GM12892 (cell line): ENCODE measurements at regions not wholly inside any gene's neighbourhood (a gene's known extent, or its start where the extent isn't known, plus 50 kb on each side); places are given as distances from the start of the nearest gene placed in this dataset.

ENCODE experiments used
- POLR2A ChIP-seq: IDR thresholded peaks from 2 replicates; pipeline ENCODE4 v1.6.1; 2011; ENCODE audit warnings: low read depth, low read length, control low read depth
- POLR2AphosphoS5 ChIP-seq: IDR thresholded peaks from 2 replicates; pipeline ENCODE4 v1.6.1; 2011; ENCODE audit warnings: low read depth, low read length, control low read depth

- no peak for TF ChIP-seq POLR2A
- no peak for TF ChIP-seq POLR2AphosphoS5
Observed at GRCh38 chr11:110029714-110030113, 63.5 kb upstream of the ZC3H12C start.
